Astrocyte (in vitro differentiated cells and primary cell): ENCODE measurements at regions not wholly inside any gene's neighbourhood (a gene's known extent, or its start where the extent isn't known, plus 50 kb on each side); places are given as distances from the start of the nearest gene placed in this dataset.
"Not testable (repeated sequence)": the region's sequence is repeated elsewhere in the genome, so short reads cannot be mapped to it uniquely, and the experiment has no call there.

Experiments
- DNase-seq: peaks from one replicate; pipeline ENCODE4 v3.0.0-alpha.2; 2010; ENCODE audit warnings: low read depth
- FAIRE-seq: peaks from 2 replicates; lab custom pipeline; 2011; peaks lifted over from hg19 to GRCh38; lab: Jason Lieb, UNC
- H2AFZ ChIP-seq: 2 replicates; pipeline ENCODE4 v1.6.0; 2012; ENCODE audit warnings: low read depth, low read length, inconsistent platforms
- H3K27ac ChIP-seq: 2 replicates; pipeline ENCODE4 v1.5.1; 2011; ENCODE audit warnings: low read depth, low read length, inconsistent platforms
- H3K27me3 ChIP-seq: 2 replicates; pipeline ENCODE4 v1.6.0; 2011; ENCODE audit warnings: low read length, inconsistent platforms; ENCODE audit not compliant: insufficient read depth
- H3K36me3 ChIP-seq: 2 replicates; pipeline ENCODE4 v1.5.1; 2011; ENCODE audit warnings: low read length, inconsistent platforms; ENCODE audit not compliant: insufficient read depth
- H3K4me1 ChIP-seq: 2 replicates; pipeline ENCODE4 v1.5.1; 2011; ENCODE audit warnings: low read length, inconsistent platforms; ENCODE audit not compliant: insufficient read depth
- H3K4me2 ChIP-seq: 2 replicates; pipeline ENCODE4 v1.6.0; 2012; ENCODE audit warnings: low read length, inconsistent platforms
- H3K4me3 ChIP-seq: 2 replicates; pipeline ENCODE4 v1.5.1; 2011; ENCODE audit warnings: low read depth, mild to moderate bottlenecking, low read length, inconsistent platforms; ENCODE audit not compliant: insufficient read depth
- H3K79me2 ChIP-seq: 2 replicates; pipeline ENCODE4 v1.6.0; 2012; ENCODE audit warnings: mild to moderate bottlenecking, low read length, inconsistent platforms; ENCODE audit not compliant: insufficient read depth
- H3K9ac ChIP-seq: 2 replicates; pipeline ENCODE4 v1.6.0; 2012; ENCODE audit warnings: mild to moderate bottlenecking, low read length, inconsistent platforms
- H3K9me3 ChIP-seq: 2 replicates; pipeline ENCODE4 v1.5.1; 2012; ENCODE audit warnings: low read depth, mild to moderate bottlenecking, low read length, inconsistent platforms; ENCODE audit not compliant: insufficient read depth
- H4K20me1 ChIP-seq: 2 replicates; pipeline ENCODE4 v1.6.0; 2012; ENCODE audit warnings: low read length, inconsistent platforms; ENCODE audit not compliant: insufficient read depth
- H3K27ac Mint-ChIP-seq: one replicate; pipeline ENCODE4 v1.8.0; 2021; ENCODE audit warnings: mild to moderate bottlenecking, mixed read lengths; ENCODE audit not compliant: unreplicated experiment
- H3K27me3 Mint-ChIP-seq: one replicate; pipeline ENCODE4 v1.8.0; 2021; ENCODE audit warnings: low read depth, mixed read lengths; ENCODE audit not compliant: unreplicated experiment
- H3K36me3 Mint-ChIP-seq: one replicate; pipeline ENCODE4 v1.8.0; 2021; ENCODE audit warnings: low read depth, mixed read lengths; ENCODE audit not compliant: unreplicated experiment
- H3K4me1 Mint-ChIP-seq: one replicate; pipeline ENCODE4 v1.8.0; 2021; ENCODE audit warnings: low read depth, mixed read lengths; ENCODE audit not compliant: unreplicated experiment
- H3K4me3 Mint-ChIP-seq: one replicate; pipeline ENCODE4 v1.8.0; 2021; ENCODE audit warnings: mild to moderate bottlenecking, moderate library complexity, mixed read lengths; ENCODE audit not compliant: unreplicated experiment
- H3K9me3 Mint-ChIP-seq: one replicate; pipeline ENCODE4 v1.8.0; 2021; ENCODE audit warnings: mild to moderate bottlenecking, mixed read lengths; ENCODE audit not compliant: unreplicated experiment
- EZH2 ChIP-seq: IDR thresholded peaks from 2 replicates; pipeline ENCODE4 v1.6.1; 2012; ENCODE audit warnings: mild to moderate bottlenecking, low read length, inconsistent platforms; ENCODE audit not compliant: insufficient read depth
- TF ChIP-seq, protein P1 (sequence below): IDR thresholded peaks from 2 replicates; pipeline ENCODE4 v1.5.1; 2011; ENCODE audit warnings: low read depth, mild to moderate bottlenecking, inconsistent platforms, low read length, moderate library complexity; ENCODE audit not compliant: insufficient read depth

GRCh38 chr22:47304854-47305253 is 542.4 kb downstream of the TBC1D22A start:
- no peak overlapping the region for H3K4me3 Mint-ChIP-seq
- H3K9me3 Mint-ChIP-seq = peaks cover 4% of the 10 kb centered on the region
- H3K4me1 Mint-ChIP-seq = no peaks in the 10 kb centered on the region
- Histone ChIP-seq H3K27me3 (no peaks in the 10 kb centered on the region), H3K36me3 (no peaks in the 10 kb centered on the region), H4K20me1 (no peaks in the 10 kb centered on the region), H3K4me1 (no peaks in the 10 kb centered on the region), H3K4me2 (no peak overlapping the region), H3K9me3 (no peaks in the 10 kb centered on the region), H3K9ac (no peak overlapping the region), H3K27ac (no peak overlapping the region), H3K79me2 (no peaks in the 10 kb centered on the region), H3K4me3 (no peak overlapping the region), H2AFZ (no peak overlapping the region)
- H3K27me3 Mint-ChIP-seq = no peaks in the 10 kb centered on the region
- no peaks in the 10 kb centered on the region for H3K36me3 Mint-ChIP-seq
- FAIRE-seq (no peak), DNase-seq (no peak)
- no peak for TF ChIP-seq EZH2
- TF ChIP-seq, protein P1, sequence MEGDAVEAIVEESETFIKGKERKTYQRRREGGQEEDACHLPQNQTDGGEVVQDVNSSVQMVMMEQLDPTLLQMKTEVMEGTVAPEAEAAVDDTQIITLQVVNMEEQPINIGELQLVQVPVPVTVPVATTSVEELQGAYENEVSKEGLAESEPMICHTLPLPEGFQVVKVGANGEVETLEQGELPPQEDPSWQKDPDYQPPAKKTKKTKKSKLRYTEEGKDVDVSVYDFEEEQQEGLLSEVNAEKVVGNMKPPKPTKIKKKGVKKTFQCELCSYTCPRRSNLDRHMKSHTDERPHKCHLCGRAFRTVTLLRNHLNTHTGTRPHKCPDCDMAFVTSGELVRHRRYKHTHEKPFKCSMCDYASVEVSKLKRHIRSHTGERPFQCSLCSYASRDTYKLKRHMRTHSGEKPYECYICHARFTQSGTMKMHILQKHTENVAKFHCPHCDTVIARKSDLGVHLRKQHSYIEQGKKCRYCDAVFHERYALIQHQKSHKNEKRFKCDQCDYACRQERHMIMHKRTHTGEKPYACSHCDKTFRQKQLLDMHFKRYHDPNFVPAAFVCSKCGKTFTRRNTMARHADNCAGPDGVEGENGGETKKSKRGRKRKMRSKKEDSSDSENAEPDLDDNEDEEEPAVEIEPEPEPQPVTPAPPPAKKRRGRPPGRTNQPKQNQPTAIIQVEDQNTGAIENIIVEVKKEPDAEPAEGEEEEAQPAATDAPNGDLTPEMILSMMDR = no peak
- no peak overlapping the region for H3K27ac Mint-ChIP-seq

- H3K27ac Mint-ChIP-seq = no peak overlapping the region
- H3K27ac ChIP-seq = no peak overlapping the region
- TF ChIP-seq, protein P1 = no peak
- no peak for TF ChIP-seq EZH2
These were observed 541.9 kb downstream of the TBC1D22A start for GRCh38 chr22:47304191-47304831.

GRCh38 chr22:47303161-47303890 is 540.9 kb downstream of the TBC1D22A start:
- DNase-seq (no peak), FAIRE-seq (no peak)
- no peaks in the 10 kb centered on the region for H3K4me1 Mint-ChIP-seq
- H3K4me3 Mint-ChIP-seq = no peak overlapping the region
- Histone ChIP-seq H3K27me3 (no peaks in the 10 kb centered on the region), H3K4me1 (no peaks in the 10 kb centered on the region), H3K79me2 (no peaks in the 10 kb centered on the region), H3K9ac (no peak overlapping the region), H3K27ac (no peak overlapping the region), H3K36me3 (no peaks in the 10 kb centered on the region), H4K20me1 (no peaks in the 10 kb centered on the region), H3K4me3 (no peak overlapping the region), H3K4me2 (no peak overlapping the region), H3K9me3 (no peaks in the 10 kb centered on the region), H2AFZ (no peak overlapping the region)
- TF ChIP-seq EZH2 = no peak
- H3K27me3 Mint-ChIP-seq = no peaks in the 10 kb centered on the region
- no peak overlapping the region for H3K27ac Mint-ChIP-seq
- H3K36me3 Mint-ChIP-seq = no peaks in the 10 kb centered on the region
- peaks cover 4% of the 10 kb centered on the region for H3K9me3 Mint-ChIP-seq

More at GRCh38 chr22:47304191-47304831, 541.9 kb downstream of the TBC1D22A start:
- Histone ChIP-seq H3K36me3 (no peaks in the 10 kb centered on the region), H3K79me2 (no peaks in the 10 kb centered on the region), H2AFZ (no peak overlapping the region), H3K4me1 (no peaks in the 10 kb centered on the region), H3K4me2 (no peak overlapping the region), H3K9me3 (no peaks in the 10 kb centered on the region), H3K9ac (no peak overlapping the region), H4K20me1 (no peaks in the 10 kb centered on the region), H3K27me3 (no peaks in the 10 kb centered on the region), H3K4me3 (no peak overlapping the region)
- Mint-ChIP-seq H3K9me3 (peaks cover 4% of the 10 kb centered on the region), H3K27me3 (no peaks in the 10 kb centered on the region), H3K36me3 (no peaks in the 10 kb centered on the region), H3K4me1 (no peaks in the 10 kb centered on the region), H3K4me3 (no peak overlapping the region)
- FAIRE-seq (no peak), DNase-seq (no peak)

GRCh38 chr22:47302587-47302986 is 540.1 kb downstream of the TBC1D22A start:
- not testable (repeated sequence) for H3K9ac ChIP-seq, H3K4me1 Mint-ChIP-seq, H3K9me3 Mint-ChIP-seq, H3K36me3 ChIP-seq, H3K9me3 ChIP-seq, H3K4me3 ChIP-seq, H3K4me3 Mint-ChIP-seq, H3K4me1 ChIP-seq, H2AFZ ChIP-seq, H3K79me2 ChIP-seq, H3K27ac ChIP-seq, H3K4me2 ChIP-seq, H3K27ac Mint-ChIP-seq, H3K36me3 Mint-ChIP-seq, DNase-seq, H4K20me1 ChIP-seq, FAIRE-seq, H3K27me3 Mint-ChIP-seq, H3K27me3 ChIP-seq
